Right lobe of liver (tissue), 6 donors: ENCODE measurements at regions not wholly inside any gene's neighbourhood (a gene's known extent, or its start where the extent isn't known, plus 50 kb on each side); places are given as distances from the start of the nearest gene placed in this dataset.

Source experiments
- ATAC-seq, 4 donors: fragments of 200-7000 bp; cut with Tn5 transposase; one replicate each; pipeline ENCODE4 v1.9.1; 2020; ENCODE audit warnings: mild to moderate bottlenecking in 4 of 4, moderate library complexity in 4 of 4
- DNase-seq, 3 donors: peaks; one replicate each; pipeline ENCODE4 v3.0.0-alpha.2; 2020
- H3K27ac ChIP-seq, 3 donors: fragments of 200-600 bp; one replicate each; pipeline ENCODE4 v1.8.0; 2022
- H3K27me3 ChIP-seq, 2 donors: fragments of 200-600 bp; one replicate each; pipeline ENCODE4 v1.8.0; 2022
- H3K36me3 ChIP-seq, 4 donors: fragments of 200-600 bp; sonication (generic) in 1 of 4; one replicate each; pipeline versions ENCODE4 v1.5.1 to v1.8.0; 2017 to 2022; ENCODE audit warnings: control low read depth in 1 of 4
- H3K4me1 ChIP-seq, 4 donors: fragments of 200-600 bp; sonication (generic) in 1 of 4; one replicate each; pipeline versions ENCODE4 v1.5.1 to v1.8.0; 2017 to 2022; ENCODE audit warnings: control low read depth in 1 of 4
- H3K4me3 ChIP-seq, 3 donors: fragments of 200-600 bp; one replicate each; pipeline ENCODE4 v1.8.0; 2022
- H3K9me3 ChIP-seq, 4 donors: fragments of 200-600 bp; sonication (generic) in 1 of 4; one replicate each; pipeline versions ENCODE4 v1.5.1 to v1.8.0; 2017 to 2022; ENCODE audit warnings: control low read depth in 1 of 4
- CTCF ChIP-seq, 4 donors: fragments of 200-600 bp in 3 of 4; fragments of 450-650 bp in 1 of 4; IDR thresholded peaks; one replicate each; pipeline versions ENCODE4 v1.5.1 to v1.8.0; 2016 to 2022; ENCODE audit warnings: antibody characterized with exemption in 4 of 4, mild to moderate bottlenecking in 2 of 4
- POLR2A ChIP-seq: fragments of 450-650 bp; IDR thresholded peaks from one replicate; pipeline ENCODE4 v1.6.1; 2017; ENCODE audit warnings: antibody characterized with exemption, mild to moderate bottlenecking
- WGBS: methylation state at CpG from one replicate; pipeline ENCODE4 v1.1.6; 2018; ENCODE audit warnings: low coverage, low lambda C conversion rate; ENCODE audit not compliant: insufficient coverage; ENCODE audit errors: missing lambda C conversion rate; 5-methylcytosine and 5-hydroxymethylcytosine counted together
- intact Hi-C, 2 donors: fragments of 100-400 bp; cut with DNase I; formaldehyde crosslinking; loops; one replicate each; pipeline versions ENCODE4 v1.11.2 to v1.14.1; 2022
- donor health status: DM: no; HTN: yes; CAD: no.
- donor health status: DM: no; HTN: no; CAD: no.
- donor health status: DM: no; HTN: no; CAD: no.
- donor health status: DM: no; HTN: yes; CAD: no.
- donor health status: DM: no; HTN: yes; CAD: no.

- WGBS, result 94% methylated on average over 4 of the region's 4 CpGs
- TF ChIP-seq POLR2A, result no peak
- TF ChIP-seq CTCF (IDR thresholded peaks at IDR 0.05), result no peak
Observed at GRCh38 chr4:126779001-126779400, 853.8 kb upstream of the INTU start.

GRCh38 chr4:126779436-126780166 is 853.2 kb upstream of the INTU start:
- no peaks in the 10 kb centered on the region for H3K9me3 ChIP-seq
- ATAC-seq (no peak), DNase-seq (peak in 1 of 3 donors; percentile 48)
- H3K27me3 ChIP-seq, result no peaks in the 10 kb centered on the region
- no peak overlapping the region for H3K4me3 ChIP-seq
- WGBS, result 70% methylated on average over 14 of the region's 22 CpGs
- no peaks in the 10 kb centered on the region for H3K36me3 ChIP-seq
- H3K4me1 ChIP-seq, result no peaks in the 10 kb centered on the region
- intact Hi-C loops, result no loop called here
- TF ChIP-seq POLR2A (no peak), CTCF (IDR thresholded peaks at IDR 0.05) (no peak)
- H3K27ac ChIP-seq, result no peak overlapping the region

More at GRCh38 chr4:126779001-126779400, 853.8 kb upstream of the INTU start:
- no peaks in the 10 kb centered on the region for H3K36me3 ChIP-seq
- DNase-seq (no peak), ATAC-seq (no peak)
- no peak overlapping the region for H3K27ac ChIP-seq
- no peaks in the 10 kb centered on the region for H3K4me1 ChIP-seq
- H3K4me3 ChIP-seq, result no peak overlapping the region
- intact Hi-C loops, result no loop called here
- H3K9me3 ChIP-seq, result no peaks in the 10 kb centered on the region
- H3K27me3 ChIP-seq, result no peaks in the 10 kb centered on the region

- WGBS, result 54% methylated on average over 2 of the region's 2 CpGs
- ATAC-seq, result no peak
- Histone ChIP-seq H3K9me3 (no peaks in the 10 kb centered on the region), H3K27me3 (no peaks in the 10 kb centered on the region), H3K4me1 (no peaks in the 10 kb centered on the region), H3K36me3 (no peaks in the 10 kb centered on the region), H3K27ac (no peak overlapping the region), H3K4me3 (no peak overlapping the region)
- no peak for DNase-seq
- intact Hi-C loops, result no loop called here
- TF ChIP-seq POLR2A (no peak), CTCF (IDR thresholded peaks at IDR 0.05) (no peak)
Observed at GRCh38 chr4:126783191-126783590, 849.6 kb upstream of the INTU start.

DNA sequence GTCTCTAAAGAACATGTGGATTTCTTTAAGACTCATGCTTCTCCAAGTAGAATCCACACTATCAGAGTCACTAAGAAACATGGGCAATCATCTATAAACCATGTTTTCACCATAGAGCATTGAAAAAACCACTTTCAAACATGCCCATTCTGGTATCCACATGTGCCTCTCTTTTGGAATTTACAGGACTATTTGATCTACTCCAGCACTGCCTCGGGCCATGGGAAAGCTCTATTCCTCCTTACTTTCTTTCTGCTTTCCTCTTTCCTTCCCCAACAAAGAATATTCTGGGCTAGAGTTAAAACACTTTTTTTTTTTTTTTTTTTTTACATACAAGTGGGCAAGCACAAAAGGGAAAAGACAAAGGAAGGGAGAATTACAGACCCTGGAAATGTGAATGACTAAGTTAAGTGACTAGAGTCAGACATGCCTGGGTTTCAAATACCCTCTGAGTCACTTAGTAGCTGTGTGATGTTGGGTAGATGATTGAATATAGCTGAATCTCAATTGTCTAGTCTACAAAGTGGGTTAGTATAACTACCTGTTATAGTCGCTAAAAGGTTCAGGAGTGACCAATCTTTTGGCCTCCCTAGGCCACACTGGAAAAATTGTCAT is 847.7 kb upstream of the INTU start:
- TF ChIP-seq CTCF (IDR thresholded peaks at IDR 0.05) (no peak), POLR2A (no peak)
- Histone ChIP-seq H3K27ac (no peak overlapping the region), H3K27me3 (no peaks in the 10 kb centered on the region), H3K9me3 (no peaks in the 10 kb centered on the region), H3K4me3 (no peak overlapping the region), H3K4me1 (no peaks in the 10 kb centered on the region), H3K36me3 (no peaks in the 10 kb centered on the region)
- ATAC-seq (no peak), DNase-seq (no peak)
- intact Hi-C loops, result no loop called here
- WGBS, result 47% methylated on average over 2 of the region's 2 CpGs
